Peyer's patch (tissue), 4 donors: ENCODE measurements at regions not wholly inside any gene's neighbourhood (a gene's known extent, or its start where the extent isn't known, plus 50 kb on each side); places are given as distances from the start of the nearest gene placed in this dataset.

ENCODE experiments used
- DNase-seq, 3 donors: peaks; one replicate each; pipeline ENCODE4 v3.0.0-alpha.2; 2017 to 2019
- H3K27ac ChIP-seq, 4 donors: fragments of 200-600 bp; sonication (generic); one replicate each; pipeline ENCODE4 v1.5.1; 2016 to 2019
- H3K27me3 ChIP-seq, 2 donors: fragments of 200-600 bp; sonication (generic); one replicate each; pipeline ENCODE4 v1.5.1; 2019
- H3K36me3 ChIP-seq, 3 donors: fragments of 200-600 bp; sonication (generic); one replicate each; pipeline ENCODE4 v1.5.1; 2016 to 2019
- H3K4me1 ChIP-seq, 4 donors: fragments of 200-600 bp; sonication (generic); one replicate each; pipeline ENCODE4 v1.5.1; 2016 to 2019
- H3K4me3 ChIP-seq, 4 donors: fragments of 200-600 bp; sonication (generic); 1 replicate in 3 of 4; 2 replicates in 1 of 4; pipeline ENCODE4 v1.5.1; 2016 to 2019; ENCODE audit warnings: mild to moderate bottlenecking in 1 of 4
- H3K9me3 ChIP-seq, 4 donors: fragments of 200-600 bp; sonication (generic); one replicate each; pipeline ENCODE4 v1.5.1; 2016 to 2019; ENCODE audit warnings: mild to moderate bottlenecking in 1 of 4
- CTCF ChIP-seq, 6 experiments: fragments of 450-650 bp in 4 of 6; fragments of 200-600 bp in 2 of 6; sonication (generic) in 1 of 6; IDR thresholded peaks; one replicate each; pipeline ENCODE4 v1.5.1; 2017 to 2019; ENCODE audit warnings: antibody characterized with exemption in 6 of 6, mild to moderate bottlenecking in 3 of 6, moderate library complexity in 1 of 6
- POLR2A ChIP-seq, 2 donors: fragments of 450-650 bp; IDR thresholded peaks; one replicate each; pipeline ENCODE4 v1.5.1; 2017; ENCODE audit warnings: antibody characterized with exemption in 2 of 2, mild to moderate bottlenecking in 2 of 2, moderate library complexity in 2 of 2

- TF ChIP-seq POLR2A (IDR thresholded peaks at IDR 0.05) = no peak
- no peak for TF ChIP-seq CTCF (IDR thresholded peaks at IDR 0.05)
Measured at GRCh38 chr17:52721910-52722309, 563.4 kb upstream of the CA10 start.

GRCh38 chr17:52710363-52710901 lies 551.9 kb upstream of the CA10 start:
- H3K4me3 ChIP-seq = no peak overlapping the region
- no peak for DNase-seq
- no peaks in the 10 kb centered on the region for H3K9me3 ChIP-seq
- no peak for TF ChIP-seq CTCF (IDR thresholded peaks at IDR 0.05)
- no peak for TF ChIP-seq POLR2A (IDR thresholded peaks at IDR 0.05)
- H3K27me3 ChIP-seq = no peaks in the 10 kb centered on the region
- no peaks in the 10 kb centered on the region for H3K36me3 ChIP-seq
- no peak overlapping the region for H3K27ac ChIP-seq
- H3K4me1 ChIP-seq = no peaks in the 10 kb centered on the region

More at GRCh38 chr17:52721910-52722309, 563.4 kb upstream of the CA10 start:
- H3K4me3 ChIP-seq = no peak overlapping the region
- H3K4me1 ChIP-seq = no peaks in the 10 kb centered on the region
- H3K27ac ChIP-seq = no peak overlapping the region
- no peaks in the 10 kb centered on the region for H3K9me3 ChIP-seq
- H3K36me3 ChIP-seq = no peaks in the 10 kb centered on the region
- H3K27me3 ChIP-seq = no peaks in the 10 kb centered on the region
- no peak for DNase-seq

- no peaks in the 10 kb centered on the region for H3K9me3 ChIP-seq
- H3K4me3 ChIP-seq = no peak overlapping the region
- no peak for DNase-seq
- H3K27me3 ChIP-seq = no peaks in the 10 kb centered on the region
- H3K27ac ChIP-seq = no peak overlapping the region
- no peaks in the 10 kb centered on the region for H3K4me1 ChIP-seq
- no peak for TF ChIP-seq CTCF (IDR thresholded peaks at IDR 0.05)
- no peak for TF ChIP-seq POLR2A (IDR thresholded peaks at IDR 0.05)
- H3K36me3 ChIP-seq = no peaks in the 10 kb centered on the region
Measured at GRCh38 chr17:52709724-52710123, 551.2 kb upstream of the CA10 start.

- Histone ChIP-seq H3K36me3 (no peaks in the 10 kb centered on the region), H3K4me3 (no peak overlapping the region), H3K27ac (no peak overlapping the region), H3K27me3 (no peaks in the 10 kb centered on the region), H3K9me3 (no peaks in the 10 kb centered on the region), H3K4me1 (no peaks in the 10 kb centered on the region)
- DNase-seq = no peak
- no peak for TF ChIP-seq CTCF (IDR thresholded peaks at IDR 0.05)
- no peak for TF ChIP-seq POLR2A (IDR thresholded peaks at IDR 0.05)
Measured at GRCh38 chr17:52696362-52696761, 537.8 kb upstream of the CA10 start.

GRCh38 chr17:52686140-52686539 lies 527.6 kb upstream of the CA10 start:
- H3K4me1 ChIP-seq = no peaks in the 10 kb centered on the region
- no peaks in the 10 kb centered on the region for H3K9me3 ChIP-seq
- no peak overlapping the region for H3K27ac ChIP-seq
- no peaks in the 10 kb centered on the region for H3K27me3 ChIP-seq
- TF ChIP-seq POLR2A (IDR thresholded peaks at IDR 0.05) = no peak
- no peak for TF ChIP-seq CTCF (IDR thresholded peaks at IDR 0.05)
- no peaks in the 10 kb centered on the region for H3K36me3 ChIP-seq
- H3K4me3 ChIP-seq = no peak overlapping the region
- DNase-seq = no peak

- Histone ChIP-seq H3K4me1 (no peaks in the 10 kb centered on the region), H3K27me3 (no peaks in the 10 kb centered on the region), H3K9me3 (peaks cover 0 to 9% (median 0%) of the 10 kb centered on the region in 4 donors), H3K4me3 (no peak overlapping the region), H3K36me3 (no peaks in the 10 kb centered on the region), H3K27ac (no peak overlapping the region)
- DNase-seq = no peak
- TF ChIP-seq POLR2A (IDR thresholded peaks at IDR 0.05) (no peak), CTCF (IDR thresholded peaks at IDR 0.05) (no peak)
Measured at GRCh38 chr17:52681480-52681879, 523.0 kb upstream of the CA10 start.
